K562 (cell line): ENCODE measurements at regions not wholly inside any gene's neighbourhood (a gene's known extent, or its start where the extent isn't known, plus 50 kb on each side); places are given as distances from the start of the nearest gene placed in this dataset.
A peak's percentile ranks its signal among the peaks of the same experiment; 100 is the strongest.

ENCODE experiments used
- ATAC-seq: fragments of 200-7000 bp; cut with Tn5 transposase; 3 replicates; pipeline ENCODE4 v1.9.1; 2020; ENCODE audit warnings: moderate library complexity
- BruUV-seq: library from RNA; stranded (reverse); fragments of 400-500 nt; replicated peaks from 2 replicates; lab custom pipeline; 2021; lab: Mats Ljungman, UMichigan
- CTCF ChIA-PET: fragments of 300-600 bp; formaldehyde crosslinking; extraction: SDS; loops from one replicate; lab custom pipeline; 2021; ENCODE audit warnings: low intra/inter-chr PET ratio; lab: Yijun Ruan, JAX
- POLR2A ChIA-PET: fragments of 300-600, 350-650 bp; sonication (Branson Sonifier 250); formaldehyde crosslinking; extraction: SDS; loops from one replicate; lab custom pipeline; 2021; ENCODE audit warnings: antibody characterized with exemption, inconsistent platforms; lab: Yijun Ruan, JAX
- DNase-seq, 4 experiments: peaks; one replicate each; pipeline versions ENCODE4 v3.0.0 to v3.0.0-alpha.2; 2011 to 2018; ENCODE audit warnings: low spot score in 3 of 4, mixed read lengths in 3 of 4; ENCODE audit errors: extremely low read depth in 1 of 4
- FAIRE-seq: peaks from 2 replicates; lab custom pipeline; 2011; peaks lifted over from hg19 to GRCh38; lab: Jason Lieb, UNC
- H2AFZ ChIP-seq: 2 replicates; pipeline ENCODE4 v1.6.0; 2011; ENCODE audit warnings: low read depth, low read length, control low read depth, inconsistent platforms
- H3K27ac ChIP-seq: fragments of 200-600 bp; 3 replicates; pipeline ENCODE4 v1.8.0; 2011; ENCODE audit warnings: low read depth, mild to moderate bottlenecking, control low read depth, inconsistent platforms, low read length, moderate library complexity, mixed read lengths; ENCODE audit errors: extremely low read depth
- H3K27me3 ChIP-seq, 2 experiments: fragments of 300-600 bp in 1 of 2; 2 replicates in 1 of 2; 3 replicates in 1 of 2; pipeline versions ENCODE4 v1.6.0 to v1.8.0; 2011; ENCODE audit warnings: inconsistent platforms in 2 of 2, low read length in 2 of 2, mild to moderate bottlenecking in 1 of 2, mixed read lengths in 1 of 2, moderate library complexity in 1 of 2; ENCODE audit not compliant: control insufficient read depth in 2 of 2, insufficient read depth in 2 of 2
- H3K36me3 ChIP-seq: fragments of 300-600 bp; 3 replicates; pipeline ENCODE4 v1.8.0; 2011; ENCODE audit warnings: mild to moderate bottlenecking, low read length, inconsistent platforms; ENCODE audit not compliant: control insufficient read depth, insufficient read depth
- H3K4me1 ChIP-seq, 2 experiments: fragments of 200-600 bp in 1 of 2; replicated peaks in 1 of 2; 2 replicates in 1 of 2; 3 replicates in 1 of 2; pipeline versions ENCODE4 v1.5.1 to v1.8.0; 2011; ENCODE audit warnings: inconsistent platforms in 2 of 2, low read length in 2 of 2, mild to moderate bottlenecking in 1 of 2, mixed read lengths in 1 of 2, moderate library complexity in 1 of 2; ENCODE audit not compliant: control insufficient read depth in 2 of 2, insufficient read depth in 2 of 2
- H3K4me2 ChIP-seq: 2 replicates; pipeline ENCODE4 v1.6.1; 2011; ENCODE audit warnings: low read length, control low read depth, inconsistent platforms, mixed read lengths; ENCODE audit not compliant: insufficient read depth
- H3K4me3 ChIP-seq: fragments of 200-600 bp; sonication (generic), shearing (Covaris generic); 2 replicates; pipeline ENCODE4 v1.5.1; 2016; ENCODE audit warnings: control low read depth, inconsistent platforms
- H3K79me2 ChIP-seq: fragments of 200-600 bp; 3 replicates; pipeline ENCODE4 v1.8.0; 2011; ENCODE audit warnings: low read length, inconsistent platforms; ENCODE audit not compliant: control insufficient read depth, insufficient read depth
- H3K9ac ChIP-seq, 2 experiments: 2 replicates each; pipeline versions ENCODE4 v1.6.0 to v1.6.1; 2011; ENCODE audit warnings: low read depth in 2 of 2, low read length in 2 of 2, control low read depth in 1 of 2, inconsistent platforms in 1 of 2, mild to moderate bottlenecking in 1 of 2, mixed read lengths in 1 of 2; ENCODE audit not compliant: insufficient read depth in 1 of 2
- H3K9me1 ChIP-seq: one replicate; pipeline ENCODE4 v1.6.0; 2011; ENCODE audit warnings: inconsistent platforms, mild to moderate bottlenecking, low read length, moderate library complexity; ENCODE audit not compliant: control insufficient read depth, insufficient read depth
- H3K9me3 ChIP-seq: replicated peaks from 2 replicates; pipeline ENCODE4 v1.5.1; 2011; ENCODE audit warnings: low read depth, low read length, inconsistent platforms; ENCODE audit not compliant: control insufficient read depth, insufficient read depth
- H4K20me1 ChIP-seq: replicated peaks from 2 replicates; pipeline ENCODE4 v1.6.1; 2011; ENCODE audit warnings: low read length, inconsistent platforms, mixed read lengths; ENCODE audit not compliant: control insufficient read depth, insufficient read depth
- ATF7 ChIP-seq: fragments of 450-650 bp; IDR thresholded peaks from 2 replicates; pipeline ENCODE4 v1.7.1; 2014; ENCODE audit warnings: mild to moderate bottlenecking, moderate library complexity
- C11orf30 ChIP-seq: fragments of 450-650 bp; IDR thresholded peaks from 2 replicates; pipeline ENCODE4 v1.6.1; 2016; ENCODE audit warnings: low read depth, mild to moderate bottlenecking
- CSDE1 ChIP-seq, 2 experiments: fragments of 450-650 bp; IDR thresholded peaks; 2 replicates each; pipeline ENCODE4 v1.6.1; 2016; ENCODE audit warnings: mild to moderate bottlenecking in 1 of 2
- GTF2A2 ChIP-seq: IDR thresholded peaks from 2 replicates; pipeline ENCODE4 v1.6.1; 2016; ENCODE audit warnings: mild to moderate bottlenecking, missing genetic modification characterization, missing compliant biosample characterization
- MAFF ChIP-seq: IDR thresholded peaks from 2 replicates; pipeline ENCODE4 v1.6.1; 2012; ENCODE audit warnings: low read length, improper control_type of control experiment
- MAFG ChIP-seq: fragments of 450-650 bp; conservative IDR thresholded peaks from 2 replicates; pipeline ENCODE4 v1.6.1; 2016; ENCODE audit warnings: missing genetic modification characterization, missing compliant biosample characterization
- MAFK ChIP-seq: IDR thresholded peaks from 2 replicates; pipeline ENCODE4 v1.6.1; 2011; ENCODE audit warnings: low read length, improper control_type of control experiment
- NR4A1 ChIP-seq, 2 experiments: fragments of 250-450 bp in 1 of 2; fragments of 450-650 bp in 1 of 2; sonication (Bioruptor Pico) in 1 of 2; IDR thresholded peaks; 2 replicates each; pipeline versions ENCODE4 v1.4.0 to v1.6.1; 2016 to 2020; ENCODE audit warnings: mild to moderate bottlenecking in 2 of 2, missing compliant biosample characterization in 1 of 2, missing genetic modification characterization in 1 of 2, moderate library complexity in 1 of 2
- POLR2AphosphoS5 ChIP-seq: IDR thresholded peaks from 2 replicates; pipeline ENCODE4 v1.6.1; 2011; ENCODE audit warnings: mild to moderate bottlenecking, low read depth, low read length, moderate library complexity; ENCODE audit not compliant: control insufficient read depth, insufficient read depth
- SIN3A ChIP-seq, 2 experiments: fragments of 150-350 bp in 1 of 2; IDR thresholded peaks; 2 replicates each; pipeline ENCODE4 v1.6.1; 2011 to 2016; ENCODE audit warnings: borderline replicate concordance in 2 of 2, low read depth in 2 of 2, low read length in 2 of 2, mild to moderate bottlenecking in 2 of 2, moderate library complexity in 2 of 2; ENCODE audit not compliant: control insufficient read depth in 1 of 2
- SNIP1 ChIP-seq: fragments of 450-650 bp; IDR thresholded peaks from 2 replicates; pipeline ENCODE4 v1.7.1; 2017; ENCODE audit warnings: low read depth, mild to moderate bottlenecking
- ZNF316 ChIP-seq: fragments of 450-650 bp; IDR thresholded peaks from 2 replicates; pipeline ENCODE4 v1.6.1; 2016
- ZNF551 ChIP-seq: fragments of 250-450 bp; sonication (Bioruptor Pico); IDR thresholded peaks from 2 replicates; pipeline ENCODE4 v1.5.0; 2021; ENCODE audit warnings: mild to moderate bottlenecking, moderate library complexity
- ZNF589 ChIP-seq: fragments of 200-800 bp; sonication (Bioruptor generic); IDR thresholded peaks from 2 replicates; pipeline ENCODE4 v1.6.1; 2016; ENCODE audit warnings: low read depth, missing genetic modification characterization, missing compliant biosample characterization
- ZNF707 ChIP-seq: fragments of 250-450 bp; sonication (Bioruptor Pico); conservative IDR thresholded peaks from 2 replicates; pipeline ENCODE4 v1.8.0; 2022; ENCODE audit warnings: inconsistent platforms, mild to moderate bottlenecking, moderate library complexity
- WGBS: fragments of 100-300 bp; shearing (Covaris generic); methylation state at CpG from one replicate; pipeline ENCODE4 v1.1.6; 2016; ENCODE audit warnings: low coverage, mixed read lengths; ENCODE audit not compliant: insufficient coverage; ENCODE audit errors: missing lambda C conversion rate; 5-methylcytosine and 5-hydroxymethylcytosine counted together
- in situ Hi-C: fragments of 300-500 bp; cut with MboI; formaldehyde crosslinking; loops from 4 replicates; pipeline ENCODE4 v1.15.0; 2018; ENCODE audit warnings: inconsistent platforms, mixed read lengths
- intact Hi-C: fragments of 100-400 bp; cut with micrococcal nuclease; formaldehyde crosslinking; loops from 2 replicates; pipeline ENCODE4 v1.14.2; 2022
- TF ChIP-seq, protein P1 (sequence below): fragments of 450-650 bp; conservative IDR thresholded peaks from 2 replicates; pipeline ENCODE4 v1.6.1; 2016; ENCODE audit warnings: missing genetic modification characterization, low read depth, mild to moderate bottlenecking, missing compliant biosample characterization, moderate library complexity

DNA sequence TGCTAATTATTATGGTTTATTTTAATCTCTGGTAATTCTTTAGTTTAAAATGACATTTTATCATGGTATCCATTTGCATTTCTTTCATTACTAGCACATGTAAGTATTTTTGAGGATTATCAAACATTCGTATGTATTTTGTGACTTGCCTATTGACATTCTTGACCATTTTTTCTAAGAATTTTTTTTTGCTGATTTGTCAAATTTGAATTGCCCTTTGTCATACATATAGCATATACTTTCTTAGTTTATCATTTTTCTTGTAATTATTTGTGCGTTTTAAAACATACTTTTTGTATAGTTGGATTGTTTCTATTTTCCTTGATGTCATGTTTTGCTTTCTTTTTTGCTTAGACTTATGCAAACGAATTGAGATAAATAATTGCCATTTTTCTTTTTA lies 358.5 kb upstream of the RBMS3 start:
- in situ Hi-C loops (no loop called here), intact Hi-C loops (no loop called here)
- Histone ChIP-seq H4K20me1 (no peaks in the 10 kb centered on the region), H3K4me2 (no peak overlapping the region), H3K79me2 (no peaks in the 10 kb centered on the region), H2AFZ (no peak overlapping the region), H3K4me1 (no peaks in the 10 kb centered on the region), H3K27me3 (no peaks in the 10 kb centered on the region), H3K4me3 (no peak overlapping the region), H3K9me1 (no peaks in the 10 kb centered on the region), H3K9ac (no peak overlapping the region), H3K27ac (no peak overlapping the region), H3K36me3 (no peaks in the 10 kb centered on the region), H3K9me3 (peaks cover 2% of the 10 kb centered on the region; the same call in 1 of the 2 replicates)
- ChIA-PET POLR2A (no interaction called here), CTCF (no interaction called here)
- ATAC-seq (no peak), DNase-seq (no peak), FAIRE-seq (no peak)
- BruUV-seq: no TSS peak
- WGBS: 2% methylated on average over 3 of the region's 3 CpGs
- TF ChIP-seq MAFF (peak; percentile 48; the same call in 1 of the 2 replicates), C11orf30 (peak; percentile 83), ATF7 (no peak), ZNF316 (peak; percentile 93), MAFG (tag) (peak; percentile 70), MAFK (peak; percentile 35; the same call in 1 of the 2 replicates)

DNA sequence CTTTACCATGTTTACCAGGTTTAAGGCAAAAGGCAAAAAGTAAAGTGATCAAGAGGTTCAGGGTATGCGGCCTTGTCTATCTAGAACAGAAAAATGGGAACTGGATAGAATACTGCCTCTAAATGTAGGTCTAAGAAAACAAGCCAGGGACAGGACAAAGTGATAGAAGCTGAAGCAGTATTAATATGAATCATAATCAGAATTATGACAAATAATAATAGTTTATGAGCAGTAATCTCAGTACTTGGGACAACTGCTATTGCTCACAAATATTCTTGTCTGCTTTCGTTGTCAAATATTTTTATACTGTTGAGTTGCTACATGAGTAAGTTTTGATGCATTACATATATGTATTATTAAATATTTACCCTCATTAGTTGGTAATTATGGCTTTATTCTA lies 356.9 kb upstream of the RBMS3 start:
- Histone ChIP-seq H3K4me3 (no peak overlapping the region), H3K4me1 (no peaks in the 10 kb centered on the region), H2AFZ (no peak overlapping the region), H3K9ac (no peak overlapping the region), H3K4me2 (no peak overlapping the region), H3K9me3 (peaks cover 2% of the 10 kb centered on the region; the same call in 1 of the 2 replicates), H3K36me3 (no peaks in the 10 kb centered on the region), H4K20me1 (no peaks in the 10 kb centered on the region), H3K27me3 (no peaks in the 10 kb centered on the region), H3K79me2 (no peaks in the 10 kb centered on the region), H3K27ac (no peak overlapping the region), H3K9me1 (no peaks in the 10 kb centered on the region)
- FAIRE-seq (no peak), ATAC-seq (no peak), DNase-seq (no peak)
- in situ Hi-C loops: no loop called here
- ChIA-PET CTCF (no interaction called here), POLR2A (no interaction called here)
- WGBS: 0% methylated on average over 2 of the region's 2 CpGs
- BruUV-seq: no TSS peak
- intact Hi-C loops: no loop called here
- TF ChIP-seq POLR2AphosphoS5 (no peak), GTF2A2 (no peak), CSDE1 (IDR thresholded peaks at IDR 0.05) (no peak), ZNF707 (no peak), ZNF551 (CRISPR knock-in tag) (no peak), SIN3A (IDR thresholded peaks at IDR 0.05; ENCODE audit: borderline replicate concordance in 2 of 2, control insufficient read depth in 1 of 2, low read depth in 2 of 2, low read length in 2 of 2) (no peak), ZNF589 (no peak), NR4A1 (CRISPR knock-in tag; IDR thresholded peaks at IDR 0.05) (no peak), NR4A1 (tag; IDR thresholded peaks at IDR 0.05) (no peak), SNIP1 (no peak)
- TF ChIP-seq, protein P1, sequence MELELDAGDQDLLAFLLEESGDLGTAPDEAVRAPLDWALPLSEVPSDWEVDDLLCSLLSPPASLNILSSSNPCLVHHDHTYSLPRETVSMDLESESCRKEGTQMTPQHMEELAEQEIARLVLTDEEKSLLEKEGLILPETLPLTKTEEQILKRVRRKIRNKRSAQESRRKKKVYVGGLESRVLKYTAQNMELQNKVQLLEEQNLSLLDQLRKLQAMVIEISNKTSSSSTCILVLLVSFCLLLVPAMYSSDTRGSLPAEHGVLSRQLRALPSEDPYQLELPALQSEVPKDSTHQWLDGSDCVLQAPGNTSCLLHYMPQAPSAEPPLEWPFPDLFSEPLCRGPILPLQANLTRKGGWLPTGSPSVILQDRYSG (tag): no peak
